ENCODE measurements at regions not wholly inside any gene's neighbourhood (a gene's known extent, or its start where the extent isn't known, plus 50 kb on each side); places are given as distances from the start of the nearest gene placed in this dataset.

- no peak overlapping the region for H3K4me3 ChIP-seq (ENCODE audit: low read depth, low read length)
- no peak for TF ChIP-seq CTCF (IDR thresholded peaks at IDR 0.05; ENCODE audit: insufficient read depth, low read length)
- DNase-seq (ENCODE audit: low read depth): no peak
Observed at GRCh38 chr21:38570596-38570995, 72.3 kb upstream of the ERG start.

- no peak overlapping the region for H3K4me3 ChIP-seq (ENCODE audit: low read depth, low read length)
- no peak for TF ChIP-seq CTCF (IDR thresholded peaks at IDR 0.05; ENCODE audit: insufficient read depth, low read length)
- DNase-seq (ENCODE audit: low read depth): no peak
Observed at GRCh38 chr21:38574895-38575575, 76.8 kb upstream of the ERG start.

DNA sequence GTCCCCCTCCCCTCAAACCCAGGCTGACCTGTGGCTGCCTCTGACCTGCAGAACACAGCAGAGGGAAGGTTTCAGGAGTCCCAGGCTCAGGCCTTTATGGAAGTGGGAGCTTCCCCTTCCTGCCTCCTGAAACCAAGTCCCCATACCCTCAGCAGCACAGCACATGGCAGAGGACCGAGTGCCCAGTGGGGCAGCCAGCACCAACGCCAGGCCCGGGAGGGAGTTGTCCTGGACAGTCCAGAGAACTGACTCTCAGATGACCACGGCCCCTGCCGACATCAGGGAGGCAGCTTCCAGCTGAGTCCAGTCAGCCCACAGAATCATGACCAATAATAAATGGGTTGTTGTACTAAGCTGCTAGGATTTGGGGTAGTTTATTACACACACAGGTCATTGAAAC lies 79.6 kb upstream of the ERG start:
- no peak for DNase-seq (ENCODE audit: low read depth)
- TF ChIP-seq CTCF (IDR thresholded peaks at IDR 0.05; ENCODE audit: insufficient read depth, low read length): no peak
- no peak overlapping the region for H3K4me3 ChIP-seq (ENCODE audit: low read depth, low read length)

GRCh38 chr21:38590449-38591217 lies 92.4 kb upstream of the ERG start:
- DNase-seq (ENCODE audit: low read depth): no peak
- TF ChIP-seq CTCF (IDR thresholded peaks at IDR 0.05; ENCODE audit: insufficient read depth, low read length): no peak
- H3K4me3 ChIP-seq (ENCODE audit: low read depth, low read length): no peak overlapping the region

DNA sequence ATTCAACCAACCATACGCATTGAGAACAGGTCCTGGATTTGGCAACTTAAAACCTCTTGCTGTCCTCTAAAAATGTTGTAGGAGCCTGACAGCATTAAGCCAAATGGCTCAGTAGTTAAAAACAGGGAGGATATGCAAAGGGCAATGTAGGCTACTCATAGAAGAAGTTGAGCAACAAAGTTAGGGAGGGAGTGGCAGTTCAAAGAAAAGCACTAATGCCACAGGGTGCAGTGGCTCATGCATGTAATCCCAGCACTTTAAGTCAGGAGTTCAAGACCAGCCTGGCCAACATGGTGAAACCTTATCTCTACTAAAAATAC lies 92.9 kb upstream of the ERG start:
- H3K4me3 ChIP-seq (ENCODE audit: low read depth, low read length): no peak overlapping the region
- DNase-seq (ENCODE audit: low read depth): no peak
- no peak for TF ChIP-seq CTCF (IDR thresholded peaks at IDR 0.05; ENCODE audit: insufficient read depth, low read length)

DNA sequence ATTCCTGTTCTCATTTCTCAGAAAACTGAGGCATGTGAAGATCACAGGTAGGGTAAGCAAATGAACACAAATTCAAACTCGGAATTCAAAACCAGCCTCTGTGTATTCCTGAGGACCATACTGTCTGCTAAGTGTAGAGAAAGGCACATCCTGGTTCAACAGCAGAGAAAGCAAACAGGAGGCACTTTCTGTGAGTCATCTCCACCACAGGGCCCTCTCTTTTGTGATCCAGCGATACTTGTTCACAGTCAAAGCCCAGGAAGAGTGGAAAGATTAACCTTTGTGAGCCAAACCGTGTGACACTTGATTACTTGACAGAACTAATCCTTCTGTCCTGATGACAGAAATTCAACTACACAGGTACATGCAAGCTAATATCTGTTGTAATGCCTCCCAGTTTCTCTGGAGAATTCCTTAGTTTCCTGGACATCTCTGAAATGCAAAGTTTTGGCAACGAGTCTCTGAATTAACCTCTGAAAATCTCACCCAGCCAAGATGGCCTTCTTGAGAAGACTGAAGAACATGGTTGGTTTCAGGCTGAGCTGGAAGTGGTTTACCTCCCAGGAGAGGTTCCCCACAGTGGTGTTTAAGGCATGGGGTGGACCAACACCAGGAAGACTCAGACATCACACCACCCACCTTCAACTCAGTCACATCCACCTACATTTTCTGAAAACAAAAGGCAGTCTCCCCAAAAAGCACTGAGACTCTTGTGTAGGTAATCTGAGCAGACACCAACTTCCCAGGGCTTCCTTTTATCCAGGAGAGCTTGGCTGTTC lies 98.2 kb upstream of the ERG start:
- no peak for DNase-seq (ENCODE audit: low read depth)
- no peak for TF ChIP-seq CTCF (IDR thresholded peaks at IDR 0.05; ENCODE audit: insufficient read depth, low read length)

More for the DNA sequence above, 98.2 kb upstream of the ERG start:
- no peak overlapping the region for H3K4me3 ChIP-seq (ENCODE audit: low read depth, low read length)

All from fibroblast of the aortic adventitia (primary cell).